ENCODE measurements at regions not wholly inside any gene's neighbourhood (a gene's known extent, or its start where the extent isn't known, plus 50 kb on each side); places are given as distances from the start of the nearest gene placed in this dataset.
"Not testable (repeated sequence)": the region's sequence is repeated elsewhere in the genome, so short reads cannot be mapped to it uniquely, and the experiment has no call there.

DNA sequence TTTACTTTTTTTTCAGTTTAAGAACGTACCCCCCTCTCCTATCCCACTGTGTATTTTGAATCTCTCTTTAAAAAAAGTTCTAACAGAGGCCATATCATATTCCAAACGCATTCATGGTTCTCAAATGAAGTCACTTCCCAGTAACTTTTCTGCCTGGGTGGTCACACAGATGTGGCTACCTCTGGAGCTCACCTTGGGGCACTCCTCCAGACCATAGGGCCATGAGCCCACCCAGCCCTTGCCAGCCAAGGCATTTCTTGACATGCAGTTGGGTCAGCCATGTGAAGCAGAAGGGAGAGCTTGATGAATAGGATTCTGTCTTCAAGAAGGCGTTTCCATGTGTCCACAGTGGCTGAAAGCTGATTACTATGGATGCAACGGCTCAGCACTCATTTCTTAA, 239.3 kb downstream of the RAB11FIP2 start:
- ATAC-seq = no peak
- Histone ChIP-seq H3K4me3 (no peak overlapping the region), H3K4me2 (no peak overlapping the region), H3K9me3 (no peaks in the 10 kb centered on the region), H3K4me1 (no peaks in the 10 kb centered on the region), H3K27ac (no peak overlapping the region)
- FAIRE-seq = no peak
- ChIA-PET CTCF (no interaction called here), POLR2A (no interaction called here)
- no peak for DNase-seq (ENCODE audit: low read depth in 1 of 2, low spot score in 1 of 2)
- no peak for TF ChIP-seq TP53 (CRISPR knock-in tag; IDR thresholded peaks at IDR 0.05)
- TF ChIP-seq, protein P1, sequence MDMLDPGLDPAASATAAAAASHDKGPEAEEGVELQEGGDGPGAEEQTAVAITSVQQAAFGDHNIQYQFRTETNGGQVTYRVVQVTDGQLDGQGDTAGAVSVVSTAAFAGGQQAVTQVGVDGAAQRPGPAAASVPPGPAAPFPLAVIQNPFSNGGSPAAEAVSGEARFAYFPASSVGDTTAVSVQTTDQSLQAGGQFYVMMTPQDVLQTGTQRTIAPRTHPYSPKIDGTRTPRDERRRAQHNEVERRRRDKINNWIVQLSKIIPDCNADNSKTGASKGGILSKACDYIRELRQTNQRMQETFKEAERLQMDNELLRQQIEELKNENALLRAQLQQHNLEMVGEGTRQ (IDR thresholded peaks at IDR 0.05) = no peak
- no peak for TF ChIP-seq MYC (IDR thresholded peaks at IDR 0.05; ENCODE audit: borderline replicate concordance, low read length)
- TF ChIP-seq ZNF302 (CRISPR knock-in tag; IDR thresholded peaks at IDR 0.05) = no peak
- TF ChIP-seq, protein P2, sequence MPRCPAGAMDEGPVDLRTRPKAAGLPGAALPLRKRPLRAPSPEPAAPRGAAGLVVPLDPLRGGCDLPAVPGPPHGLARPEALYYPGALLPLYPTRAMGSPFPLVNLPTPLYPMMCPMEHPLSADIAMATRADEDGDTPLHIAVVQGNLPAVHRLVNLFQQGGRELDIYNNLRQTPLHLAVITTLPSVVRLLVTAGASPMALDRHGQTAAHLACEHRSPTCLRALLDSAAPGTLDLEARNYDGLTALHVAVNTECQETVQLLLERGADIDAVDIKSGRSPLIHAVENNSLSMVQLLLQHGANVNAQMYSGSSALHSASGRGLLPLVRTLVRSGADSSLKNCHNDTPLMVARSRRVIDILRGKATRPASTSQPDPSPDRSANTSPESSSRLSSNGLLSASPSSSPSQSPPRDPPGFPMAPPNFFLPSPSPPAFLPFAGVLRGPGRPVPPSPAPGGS (IDR thresholded peaks at IDR 0.05) = no peak
- TF ChIP-seq ZSCAN20 (CRISPR knock-in tag; IDR thresholded peaks at IDR 0.05) = no peak
- no peak for TF ChIP-seq POLR2AphosphoS2 (conservative IDR thresholded peaks at IDR 0.05; ENCODE audit: low read length)
- no peak for TF ChIP-seq ZC3H11A (IDR thresholded peaks at IDR 0.05)
- no peak for TF ChIP-seq MAZ (IDR thresholded peaks at IDR 0.05; ENCODE audit: borderline replicate concordance, low read depth, low read length)
- TF ChIP-seq, protein P3, sequence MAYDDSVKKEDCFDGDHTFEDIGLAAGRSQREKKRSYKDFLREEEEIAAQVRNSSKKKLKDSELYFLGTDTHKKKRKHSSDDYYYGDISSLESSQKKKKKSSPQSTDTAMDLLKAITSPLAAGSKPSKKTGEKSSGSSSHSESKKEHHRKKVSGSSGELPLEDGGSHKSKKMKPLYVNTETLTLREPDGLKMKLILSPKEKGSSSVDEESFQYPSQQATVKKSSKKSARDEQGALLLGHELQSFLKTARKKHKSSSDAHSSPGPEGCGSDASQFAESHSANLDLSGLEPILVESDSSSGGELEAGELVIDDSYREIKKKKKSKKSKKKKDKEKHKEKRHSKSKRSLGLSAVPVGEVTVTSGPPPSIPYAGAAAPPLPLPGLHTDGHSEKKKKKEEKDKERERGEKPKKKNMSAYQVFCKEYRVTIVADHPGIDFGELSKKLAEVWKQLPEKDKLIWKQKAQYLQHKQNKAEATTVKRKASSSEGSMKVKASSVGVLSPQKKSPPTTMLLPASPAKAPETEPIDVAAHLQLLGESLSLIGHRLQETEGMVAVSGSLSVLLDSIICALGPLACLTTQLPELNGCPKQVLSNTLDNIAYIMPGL (CRISPR knock-in tag; IDR thresholded peaks at IDR 0.05; ENCODE audit: borderline replicate concordance) = no peak
- no peak for TF ChIP-seq FOSB (CRISPR knock-in tag; IDR thresholded peaks at IDR 0.05)
- TF ChIP-seq KDM1A (IDR thresholded peaks at IDR 0.05; ENCODE audit: low read depth) = no peak
- no peak for TF ChIP-seq JUN (IDR thresholded peaks at IDR 0.05)
- WGBS (ENCODE audit: missing lambda C conversion rate) = 1% methylated on average over 4 of the region's 4 CpGs

DNA sequence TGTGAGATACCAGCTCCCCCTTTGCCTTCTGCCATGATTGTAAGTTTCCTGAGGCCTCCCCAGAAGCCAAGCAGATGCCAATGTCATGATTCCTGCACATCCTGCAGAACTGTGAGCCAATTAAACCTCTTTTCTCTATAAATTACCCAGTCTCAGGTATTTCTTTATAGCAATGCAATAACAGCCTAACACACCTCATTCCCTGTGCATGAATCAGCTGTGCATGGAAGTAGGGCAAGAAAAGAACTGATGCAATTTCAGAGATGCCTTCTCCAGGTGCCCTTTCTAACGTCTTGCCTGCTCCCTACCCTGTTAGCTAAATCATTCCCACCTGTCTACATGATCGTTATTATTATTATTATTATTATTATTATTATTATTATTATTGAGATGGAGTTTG, 230.9 kb downstream of the RAB11FIP2 start:
- H3K4me1 ChIP-seq; H3K4me2 ChIP-seq; ATAC-seq; DNase-seq (ENCODE audit: low read depth in 1 of 2, low spot score in 1 of 2); H3K4me3 ChIP-seq; FAIRE-seq; H3K27ac ChIP-seq; H3K9me3 ChIP-seq; POLR2A ChIA-PET: not testable (repeated sequence)
- CTCF ChIA-PET = interaction anchor here (1.0 kb wide), 1 partner anchor 35 kb away, joined by 3 read pairs; no protein-coding TSS in a partner anchor
- 24% methylated on average over 2 of the region's 2 CpGs for WGBS (ENCODE audit: missing lambda C conversion rate)

DNA sequence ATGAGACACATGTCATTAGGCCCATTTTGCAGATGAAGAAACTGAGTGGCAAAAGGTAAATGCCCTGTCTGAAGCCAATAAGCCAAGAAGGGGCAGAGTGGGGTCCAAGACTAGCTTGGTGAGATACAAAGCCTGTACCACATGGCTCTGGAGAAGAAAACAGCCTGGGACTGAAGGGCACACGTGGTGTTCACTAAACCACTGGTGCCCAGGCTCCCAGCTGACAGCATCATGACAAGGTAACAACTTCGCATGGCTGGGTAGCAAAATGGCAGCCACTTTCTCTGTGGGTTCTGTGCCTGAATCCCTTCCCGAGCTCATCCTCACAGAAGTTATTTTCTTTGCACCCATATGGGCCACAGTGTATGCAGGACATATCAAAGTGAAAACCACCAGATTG, 229.6 kb downstream of the RAB11FIP2 start:
- TF ChIP-seq ZSCAN20 (CRISPR knock-in tag; IDR thresholded peaks at IDR 0.05) (no peak), CHD2 (IDR thresholded peaks at IDR 0.05; ENCODE audit: low read length, partially characterized antibody) (no peak), ZNF302 (CRISPR knock-in tag; IDR thresholded peaks at IDR 0.05) (no peak), ZC3H11A (IDR thresholded peaks at IDR 0.05) (no peak), RNF2 (IDR thresholded peaks at IDR 0.05; ENCODE audit: borderline replicate concordance, low read depth) (no peak), EHMT2 (IDR thresholded peaks at IDR 0.05; ENCODE audit: low read depth) (no peak), ESRRA (IDR thresholded peaks at IDR 0.05; ENCODE audit: borderline replicate concordance, low read length) (no peak)
- TF ChIP-seq, protein P1 (IDR thresholded peaks at IDR 0.05) = no peak
- Histone ChIP-seq H3K4me3 (no peak overlapping the region), H3K4me1 (no peaks in the 10 kb centered on the region), H3K9me3 (no peaks in the 10 kb centered on the region), H3K4me2 (no peak overlapping the region), H3K27ac (no peak overlapping the region)
- POLR2A ChIA-PET = no interaction called here
- CTCF ChIA-PET = interaction anchor here (0.9 kb wide), 2 partner anchors 48 to 321 kb away, joined by 3 to 4 read pairs; no protein-coding TSS in a partner anchor
- no peak for ATAC-seq
- 19% methylated on average over 3 of the region's 3 CpGs for WGBS (ENCODE audit: missing lambda C conversion rate)
- FAIRE-seq = no peak
- no peak for DNase-seq (ENCODE audit: low read depth in 1 of 2, low spot score in 1 of 2)

Data from A549 (cell line).